HFFc6 (cell line): ENCODE measurements at regions not wholly inside any gene's neighbourhood (a gene's known extent, or its start where the extent isn't known, plus 50 kb on each side); places are given as distances from the start of the nearest gene placed in this dataset.

Source experiments
- DNase-seq: peaks from one replicate; pipeline ENCODE4 v3.0.0-alpha.2; 2018
- H3K27ac Mint-ChIP-seq: 2 replicates; pipeline ENCODE4 v1.8.0; 2020; ENCODE audit warnings: mild to moderate bottlenecking, mixed read lengths
- H3K27me3 Mint-ChIP-seq: 2 replicates; pipeline ENCODE4 v1.8.0; 2021; ENCODE audit warnings: mild to moderate bottlenecking, moderate library complexity, mixed read lengths; ENCODE audit not compliant: insufficient read depth
- H3K36me3 Mint-ChIP-seq: 2 replicates; pipeline ENCODE4 v1.8.0; 2021; ENCODE audit warnings: low read depth, mixed read lengths
- H3K4me1 Mint-ChIP-seq: 2 replicates; pipeline ENCODE4 v1.8.0; 2020; ENCODE audit warnings: low read depth, mixed read lengths
- H3K4me3 Mint-ChIP-seq: 2 replicates; pipeline ENCODE4 v1.8.0; 2020; ENCODE audit warnings: mild to moderate bottlenecking, moderate library complexity, mixed read lengths
- H3K9me3 Mint-ChIP-seq: 2 replicates; pipeline ENCODE4 v1.8.0; 2020; ENCODE audit warnings: mild to moderate bottlenecking, mixed read lengths
- CTCF ChIP-seq: fragments of 200-600 bp; sonication (generic); IDR thresholded peaks from 2 replicates; pipeline ENCODE4 v1.5.0; 2021; ENCODE audit warnings: antibody characterized with exemption, mild to moderate bottlenecking

GRCh38 chr1:101605878-101606277 is 369.1 kb downstream of the S1PR1 start:
- Mint-ChIP-seq H3K9me3 (peaks cover 59% of the 10 kb centered on the region), H3K36me3 (no peaks in the 10 kb centered on the region), H3K27ac (no peak overlapping the region), H3K27me3 (peaks cover 2% of the 10 kb centered on the region; the same call in 1 of the 2 replicates), H3K4me3 (no peak overlapping the region), H3K4me1 (no peaks in the 10 kb centered on the region)
- no peak for TF ChIP-seq CTCF
- DNase-seq: no peak

GRCh38 chr1:101613546-101613945 is 376.7 kb downstream of the S1PR1 start:
- peaks cover 54% of the 10 kb centered on the region for H3K9me3 Mint-ChIP-seq
- DNase-seq: no peak
- no peak for TF ChIP-seq CTCF
- H3K27me3 Mint-ChIP-seq: 0 out of 2 replicates have a peak, but pooled peaks cover 2% of the 10 kb centered on the region
- H3K4me3 Mint-ChIP-seq: no peak overlapping the region
- H3K36me3 Mint-ChIP-seq: no peaks in the 10 kb centered on the region
- H3K27ac Mint-ChIP-seq: no peak overlapping the region
- H3K4me1 Mint-ChIP-seq: no peaks in the 10 kb centered on the region

- Mint-ChIP-seq H3K27me3 (no peaks in the 10 kb centered on the region), H3K9me3 (peaks cover 30% of the 10 kb centered on the region), H3K4me1 (no peaks in the 10 kb centered on the region), H3K4me3 (no peak overlapping the region), H3K27ac (no peak overlapping the region), H3K36me3 (no peaks in the 10 kb centered on the region)
- TF ChIP-seq CTCF: no peak
- DNase-seq: no peak
Measured at GRCh38 chr1:101618900-101619299, 377.8 kb downstream of the OLFM3 start.

GRCh38 chr1:101632548-101633272 is 364.0 kb downstream of the OLFM3 start:
- Mint-ChIP-seq H3K27me3 (no peaks in the 10 kb centered on the region), H3K4me3 (no peak overlapping the region), H3K36me3 (no peaks in the 10 kb centered on the region), H3K27ac (no peak overlapping the region), H3K9me3 (peaks cover 13% of the 10 kb centered on the region; the same call in 1 of the 2 replicates), H3K4me1 (no peaks in the 10 kb centered on the region)
- no peak for DNase-seq
- no peak for TF ChIP-seq CTCF

GRCh38 chr1:101645810-101646209 is 350.9 kb downstream of the OLFM3 start:
- Mint-ChIP-seq H3K9me3 (peaks cover 27% of the 10 kb centered on the region), H3K4me1 (no peaks in the 10 kb centered on the region)

More at GRCh38 chr1:101645810-101646209, 350.9 kb downstream of the OLFM3 start:
- Mint-ChIP-seq H3K4me3 (no peak overlapping the region), H3K36me3 (no peaks in the 10 kb centered on the region), H3K27ac (no peak overlapping the region), H3K27me3 (no peaks in the 10 kb centered on the region)
- TF ChIP-seq CTCF: no peak
- no peak for DNase-seq
